ENCODE measurements at regions not wholly inside any gene's neighbourhood (a gene's known extent, or its start where the extent isn't known, plus 50 kb on each side); places are given as distances from the start of the nearest gene placed in this dataset.
"Not testable (repeated sequence)": the region's sequence is repeated elsewhere in the genome, so short reads cannot be mapped to it uniquely, and the experiment has no call there.

DNA sequence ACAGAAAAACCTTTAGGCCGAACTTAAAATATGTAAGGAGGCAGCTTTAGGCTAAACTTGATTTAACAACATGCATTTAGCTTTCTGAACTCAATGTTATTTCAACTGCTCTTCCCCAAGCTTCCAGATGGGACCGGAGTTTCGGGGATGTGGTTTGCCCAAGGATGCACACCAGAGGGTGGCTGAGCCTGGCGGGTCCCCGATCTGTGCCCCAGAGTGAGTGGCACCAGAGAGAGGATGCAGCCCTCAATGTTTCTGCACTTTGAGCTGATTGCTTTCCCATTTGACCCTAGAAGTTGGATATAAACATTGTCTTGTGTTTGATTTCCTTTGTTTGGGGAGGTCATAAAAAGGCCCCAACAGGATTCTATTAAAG is 348.0 kb upstream of the TNRC6C start:
- intact Hi-C loops (cut with DNase I): no loop called here

DNA sequence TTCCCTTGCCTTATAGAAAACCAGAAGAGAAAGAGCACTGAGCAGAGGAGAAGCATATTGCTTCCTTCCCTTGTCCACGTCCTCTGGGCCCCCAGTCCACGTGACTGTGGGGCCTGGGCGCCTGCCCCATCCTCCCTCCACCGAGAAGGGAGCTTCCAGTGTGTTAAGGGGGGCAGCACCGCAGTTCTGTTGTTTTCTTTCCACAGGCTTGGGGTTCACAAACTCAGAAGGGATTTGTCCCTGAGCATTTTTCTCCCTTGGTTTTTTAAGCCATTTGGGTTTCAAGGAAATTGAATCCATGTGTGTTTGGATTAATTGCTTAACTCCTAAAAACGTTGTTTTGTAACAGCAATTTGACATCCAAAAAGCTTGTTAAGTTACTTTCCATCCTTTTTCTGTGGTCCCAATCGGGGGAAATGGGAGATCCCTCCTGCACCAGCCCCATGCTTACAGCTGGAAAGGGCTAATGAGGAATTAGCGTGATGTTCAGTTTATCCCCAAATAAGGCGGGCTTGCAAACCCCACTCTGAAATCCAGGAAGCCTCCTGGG is 347.5 kb upstream of the TNRC6C start:
- intact Hi-C loops (cut with DNase I): no loop called here
- DNase-seq: no peak

More for the DNA sequence above, 348.0 kb upstream of the TNRC6C start:
- DNase-seq: no peak

DNA sequence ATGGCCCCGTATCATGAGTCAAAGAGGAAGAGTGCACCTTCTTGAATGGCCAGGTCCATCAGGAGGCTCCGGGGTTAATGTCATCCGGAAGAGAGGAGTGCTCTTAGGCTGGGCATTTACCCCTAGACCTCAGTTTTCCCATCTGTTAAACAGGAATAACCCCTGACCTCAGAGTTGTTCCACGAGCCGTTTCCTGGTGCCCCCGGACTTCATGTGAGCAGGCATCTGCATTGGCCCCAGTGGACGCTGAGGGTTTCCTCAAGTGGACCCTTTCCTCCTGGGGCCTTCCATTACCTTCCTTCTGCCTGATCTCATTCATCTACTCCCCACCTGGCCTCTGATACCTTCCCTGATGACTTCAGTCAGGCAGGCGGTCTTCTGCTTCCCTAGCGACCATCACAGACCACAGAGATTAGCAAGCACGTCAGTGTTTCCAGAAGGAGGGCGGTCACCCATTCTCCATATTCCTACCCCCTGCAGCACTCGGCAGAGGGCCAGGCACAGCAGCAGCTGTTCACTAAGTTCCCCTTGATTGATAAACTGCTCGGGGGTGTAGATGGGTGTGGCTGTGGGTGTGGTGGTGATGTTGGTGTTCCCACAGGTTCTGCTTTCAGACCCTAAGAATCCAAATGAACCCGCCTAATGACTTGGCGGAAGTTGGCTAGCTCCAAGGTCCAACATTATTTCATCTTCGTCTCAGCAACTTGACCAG is 346.6 kb upstream of the TNRC6C start:
- no peak for DNase-seq
- intact Hi-C loops (cut with DNase I): no loop called here

DNA sequence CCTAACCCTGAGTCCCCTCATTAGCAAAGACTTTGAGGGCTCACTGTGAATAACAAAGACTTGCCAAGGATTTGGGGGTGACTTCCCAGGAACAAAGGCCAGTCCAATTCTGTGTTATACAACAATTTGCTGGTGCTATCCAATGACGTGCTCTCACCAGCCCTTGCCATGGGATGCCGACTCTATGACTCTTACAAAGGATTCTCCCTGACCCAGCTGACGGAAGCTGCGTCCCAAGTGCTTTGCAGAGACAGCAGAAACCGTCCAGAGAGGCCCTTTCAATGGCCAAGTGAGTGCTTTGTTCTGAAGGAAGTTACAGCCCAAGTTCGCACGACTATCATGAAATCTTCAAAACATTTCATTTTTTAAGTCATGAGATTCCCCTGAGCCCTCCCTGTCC is 345.3 kb upstream of the TNRC6C start:
- no peak for DNase-seq
- intact Hi-C loops (cut with DNase I): no loop called here

GRCh38 chr17:77613627-77614026 is 344.9 kb upstream of the TNRC6C start:
- no peak for DNase-seq
- intact Hi-C loops (cut with DNase I): no loop called here

- DNase-seq: no peak
- intact Hi-C loops (cut with DNase I): no loop called here
These were observed 342.7 kb upstream of the TNRC6C start for GRCh38 chr17:77615703-77616253.

DNA sequence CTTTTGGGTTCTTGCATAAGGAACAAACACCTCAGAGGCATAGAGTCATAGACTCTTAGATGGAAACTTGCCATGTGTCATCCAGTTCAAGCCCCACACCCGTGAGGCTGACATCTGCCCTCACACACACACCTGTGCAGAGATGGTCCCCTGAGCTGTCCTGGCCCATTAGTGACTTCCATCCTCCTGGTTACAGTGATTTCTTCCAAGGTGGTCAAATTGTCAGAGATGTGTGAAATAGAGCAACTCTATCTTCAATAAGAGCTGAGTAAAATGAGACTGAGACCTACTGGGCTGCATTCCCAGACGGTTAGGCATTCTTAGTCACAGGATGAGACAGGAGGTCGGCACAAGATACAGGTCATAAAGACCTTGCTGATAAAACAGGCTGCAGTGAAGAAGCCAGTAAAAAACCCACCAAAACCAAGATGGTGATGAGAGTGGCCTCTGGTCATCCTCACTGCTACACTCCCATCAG is 342.2 kb upstream of the TNRC6C start:
- intact Hi-C loops (cut with DNase I): no loop called here
- no peak for DNase-seq

DNA sequence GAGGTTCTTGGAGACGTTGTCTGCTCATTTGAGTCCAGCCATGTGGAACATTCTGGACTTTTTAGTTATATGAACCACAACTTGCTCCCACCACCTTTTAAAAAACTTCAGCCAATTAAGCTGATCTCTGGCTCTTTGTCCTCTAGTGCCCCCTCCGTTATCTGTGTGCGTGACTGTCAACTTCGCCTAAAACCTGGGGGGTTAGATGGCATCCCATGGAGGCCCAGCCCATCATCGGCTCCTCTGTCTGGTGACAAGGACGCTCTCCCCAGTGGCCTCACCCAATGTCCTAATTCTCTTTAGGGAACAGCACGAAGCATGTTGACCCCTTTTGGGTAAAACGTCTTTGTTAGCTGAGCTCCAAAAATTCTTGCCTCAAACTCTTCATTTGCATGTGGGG is 341.0 kb upstream of the TNRC6C start:
- peak in 1 of 10 donors; percentile 27 for DNase-seq
- intact Hi-C loops (cut with DNase I): no loop called here

- intact Hi-C loops (cut with DNase I): no loop called here
- DNase-seq: peak in 1 of 10 donors; percentile 35
These were observed 340.3 kb upstream of the TNRC6C start for GRCh38 chr17:77618173-77618572.

- no peak for DNase-seq
- intact Hi-C loops (cut with DNase I): no loop called here
These were observed 339.8 kb upstream of the TNRC6C start for GRCh38 chr17:77618731-77619130.

- intact Hi-C loops (cut with DNase I): no loop called here
- DNase-seq: peak in 1 of 10 donors; percentile 26
These were observed 339.2 kb upstream of the TNRC6C start for GRCh38 chr17:77619326-77619725.

- DNase-seq: no peak
- intact Hi-C loops (cut with DNase I): no loop called here
These were observed 338.7 kb upstream of the TNRC6C start for GRCh38 chr17:77619851-77620250.

DNA sequence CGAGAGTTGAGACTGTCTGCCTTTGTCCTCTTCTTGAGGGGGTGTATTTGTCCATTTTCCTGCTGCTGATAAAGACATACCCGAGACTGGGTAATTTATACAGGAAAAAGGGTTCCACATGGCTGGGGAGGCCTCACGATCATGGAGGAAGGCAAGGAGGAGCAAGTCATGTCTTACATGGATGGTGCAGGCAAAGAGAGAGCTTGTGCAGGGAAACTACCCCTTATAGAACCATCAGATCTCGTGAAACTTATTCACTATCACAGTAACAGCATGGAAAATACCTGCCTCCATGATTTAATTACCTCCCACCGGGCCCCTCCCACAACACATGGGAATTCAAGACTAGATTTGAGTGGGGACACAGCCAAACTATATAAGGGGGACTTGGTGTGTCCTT is 338.2 kb upstream of the TNRC6C start:
- intact Hi-C loops (cut with DNase I): no loop called here
- DNase-seq: peak in 1 of 10 donors; percentile 14

GRCh38 chr17:77622084-77622483 is 336.4 kb upstream of the TNRC6C start:
- DNase-seq: peak in 1 of 10 donors; percentile 33
- intact Hi-C loops (cut with DNase I): not testable (repeated sequence)

GRCh38 chr17:77622647-77623046 is 335.9 kb upstream of the TNRC6C start:
- intact Hi-C loops (cut with DNase I): no loop called here
- DNase-seq: no peak

DNA sequence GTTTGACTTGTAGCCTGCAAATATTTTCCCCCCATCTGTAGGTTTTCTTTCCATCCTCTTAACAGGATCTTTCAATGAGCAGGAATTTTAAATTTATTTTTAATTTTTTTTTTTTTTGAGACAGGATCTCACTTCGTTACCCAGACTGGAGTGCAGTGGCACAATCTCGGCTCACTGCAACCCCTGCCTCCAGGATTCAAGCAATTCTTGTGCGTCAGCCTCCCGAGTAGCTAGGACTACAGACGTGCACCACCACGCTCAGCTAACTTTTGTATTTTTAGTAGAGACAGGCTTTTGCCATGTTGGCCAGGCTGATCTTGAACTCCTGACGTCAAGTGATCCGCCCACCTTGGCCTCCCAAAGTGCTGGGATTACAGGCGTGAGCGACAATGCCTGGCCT is 335.2 kb upstream of the TNRC6C start:
- intact Hi-C loops (cut with DNase I): not testable (repeated sequence)
- DNase-seq: peak in 1 of 10 donors; percentile 12

- intact Hi-C loops (cut with DNase I): no loop called here
- no peak for DNase-seq
These were observed 330.5 kb upstream of the TNRC6C start for GRCh38 chr17:77628035-77628434.

GRCh38 chr17:77629284-77629683 is 329.2 kb upstream of the TNRC6C start:
- DNase-seq; intact Hi-C loops (cut with DNase I): not testable (repeated sequence)

DNA sequence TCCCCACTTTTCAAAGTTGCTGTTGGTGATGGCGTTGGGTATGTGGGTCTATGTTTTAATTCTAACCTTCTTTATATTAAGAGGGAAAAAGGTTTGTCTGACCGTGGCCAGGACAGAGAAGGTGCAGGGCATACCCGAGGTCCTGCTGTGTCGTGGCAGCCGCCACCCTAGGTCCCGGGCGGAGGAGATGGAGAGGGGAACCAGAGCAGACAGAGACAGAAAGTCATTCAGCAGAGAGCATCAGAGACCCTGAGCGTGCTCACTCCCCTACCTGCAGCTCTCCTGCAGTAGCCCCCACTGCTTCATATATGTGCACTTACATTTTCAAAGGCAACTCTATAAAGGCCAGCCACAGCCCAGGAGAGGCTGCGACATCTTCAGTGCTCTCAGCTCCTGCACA is 327.2 kb upstream of the TNRC6C start:
- DNase-seq: peak in 1 of 10 donors; percentile 38
- intact Hi-C loops (cut with DNase I): no loop called here

DNA sequence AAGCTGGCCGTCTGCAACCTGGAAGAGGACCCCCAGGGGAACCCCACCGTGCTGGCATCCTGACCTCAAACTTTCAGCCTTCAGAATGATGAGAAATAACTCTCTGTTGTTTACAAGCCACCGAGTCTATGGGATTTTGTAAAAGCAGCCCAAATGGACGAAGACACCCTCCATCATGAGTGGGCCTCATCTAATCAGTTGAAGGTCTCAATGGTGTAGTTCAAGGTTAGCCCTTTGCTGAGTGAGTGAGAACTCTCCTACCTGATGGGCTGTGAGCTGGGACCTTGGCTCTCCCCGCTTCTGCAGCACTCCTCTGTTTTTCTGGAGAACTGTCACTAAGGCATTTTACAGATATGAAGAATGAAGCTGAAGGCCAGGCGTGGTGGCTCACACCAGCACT is 325.9 kb upstream of the TNRC6C start:
- no peak for DNase-seq
- intact Hi-C loops (cut with DNase I): no loop called here

- intact Hi-C loops (cut with DNase I): no loop called here
- no peak for DNase-seq
These were observed 323.8 kb upstream of the TNRC6C start for GRCh38 chr17:77634710-77635109.

DNA sequence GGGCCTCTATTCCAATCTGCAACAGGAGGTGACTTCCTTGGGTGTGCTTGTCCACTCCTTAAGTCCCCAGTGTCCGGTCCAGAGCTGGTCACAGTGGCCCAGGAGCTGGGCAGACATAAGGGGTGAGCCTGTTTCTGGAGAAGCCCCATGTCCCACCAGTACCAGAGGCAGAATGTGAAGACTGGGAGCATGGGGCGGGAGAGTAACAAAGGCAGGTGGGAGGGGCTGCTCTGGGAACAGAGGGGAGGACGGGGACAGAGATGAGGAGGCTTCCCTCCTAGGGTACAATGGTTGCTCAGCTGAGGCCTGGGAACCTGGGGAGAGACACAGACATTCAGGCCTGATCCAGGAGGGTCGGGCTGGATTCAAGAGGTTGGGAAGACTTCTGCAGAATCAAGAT is 323.3 kb upstream of the TNRC6C start:
- DNase-seq: no peak
- intact Hi-C loops (cut with DNase I): no loop called here
